Neural cell (in vitro differentiated cells): ENCODE measurements at regions not wholly inside any gene's neighbourhood (a gene's known extent, or its start where the extent isn't known, plus 50 kb on each side); places are given as distances from the start of the nearest gene placed in this dataset.

Experiments used
- H2AFZ ChIP-seq: fragments of 200-600, 300-800 bp; sonication (generic), shearing (Covaris generic); 2 replicates; pipeline ENCODE4 v1.6.0; 2014; ENCODE audit warnings: low read depth, mild to moderate bottlenecking, antibody characterized with exemption, low read length, moderate library complexity
- H3F3A ChIP-seq: fragments of 200-600 bp; shearing (Covaris generic); 2 replicates; pipeline ENCODE4 v1.6.1; 2016; ENCODE audit warnings: mild to moderate bottlenecking, moderate library complexity, mixed read lengths, antibody characterized with exemption, low read length; ENCODE audit not compliant: insufficient read depth, poor library complexity, severe bottlenecking
- H3K27ac ChIP-seq: fragments of 200-600, 300-800 bp; sonication (generic), shearing (Covaris generic); 2 replicates; pipeline ENCODE4 v1.5.1; 2014; ENCODE audit warnings: mild to moderate bottlenecking, low read length, moderate library complexity
- H3K27me3 ChIP-seq: fragments of 300-800, 200-600 bp; sonication (generic), shearing (Covaris generic); 2 replicates; pipeline ENCODE4 v1.6.0; 2014; ENCODE audit warnings: mild to moderate bottlenecking, low read depth, low read length, moderate library complexity; ENCODE audit not compliant: insufficient read depth
- H3K36me3 ChIP-seq: fragments of 300-800, 200-600 bp; sonication (generic), shearing (Covaris generic); 2 replicates; pipeline ENCODE4 v1.5.1; 2014; ENCODE audit warnings: mild to moderate bottlenecking, antibody characterized with exemption, low read length, moderate library complexity; ENCODE audit not compliant: insufficient read depth
- H3K4me2 ChIP-seq: fragments of 300-800, 200-600 bp; sonication (generic), shearing (Covaris generic); 2 replicates; pipeline ENCODE4 v1.6.0; 2014; ENCODE audit warnings: mild to moderate bottlenecking, low read length
- H3K4me3 ChIP-seq: fragments of 300-800, 200-600 bp; sonication (generic), shearing (Covaris generic); 2 replicates; pipeline ENCODE4 v1.5.1; 2014; ENCODE audit warnings: mild to moderate bottlenecking, low read length, moderate library complexity
- H3K79me2 ChIP-seq: fragments of 200-600 bp; shearing (Covaris generic); replicated peaks from 2 replicates; pipeline ENCODE4 v1.6.0; 2014; ENCODE audit warnings: mild to moderate bottlenecking, low read length, moderate library complexity; ENCODE audit not compliant: insufficient read depth
- H3K9ac ChIP-seq: fragments of 300-800, 200-600 bp; sonication (generic), shearing (Covaris generic); 2 replicates; pipeline ENCODE4 v1.6.1; 2016; ENCODE audit warnings: mild to moderate bottlenecking, low read length, mixed read lengths
- H3K9me2 ChIP-seq: fragments of 200-600 bp; shearing (Covaris generic); 2 replicates; pipeline ENCODE4 v1.6.1; 2016; ENCODE audit warnings: mild to moderate bottlenecking, low read length, mixed read lengths; ENCODE audit not compliant: insufficient read depth
- H3K9me3 ChIP-seq: fragments of 200-600, 300-800 bp; sonication (generic), shearing (Covaris generic); 2 replicates; pipeline ENCODE4 v1.6.1; 2016; ENCODE audit warnings: mild to moderate bottlenecking, mixed run types, low read length, moderate library complexity, mixed read lengths
- H4K20me1 ChIP-seq: fragments of 200-600 bp; shearing (Covaris generic); 2 replicates; pipeline ENCODE4 v1.6.1; 2016; ENCODE audit warnings: mild to moderate bottlenecking, mixed run types; ENCODE audit not compliant: insufficient read depth
- CTCF ChIP-seq: fragments of 450-650 bp; IDR thresholded peaks from 2 replicates; pipeline ENCODE4 v1.5.1; 2014; ENCODE audit warnings: antibody characterized with exemption, mild to moderate bottlenecking, moderate library complexity; ENCODE audit not compliant: poor library complexity, severe bottlenecking
- EP300 ChIP-seq: fragments of 450-650 bp; conservative IDR thresholded peaks from 2 replicates; pipeline ENCODE4 v1.6.1; 2014; ENCODE audit warnings: antibody characterized with exemption, mild to moderate bottlenecking, moderate library complexity; ENCODE audit not compliant: poor library complexity, severe bottlenecking
- EZH2 ChIP-seq: fragments of 200-600, 300-800 bp; shearing (Covaris generic), sonication (generic); IDR thresholded peaks from 2 replicates; pipeline ENCODE4 v1.6.1; 2014; ENCODE audit warnings: antibody characterized with exemption, low read length, borderline replicate concordance, mild to moderate bottlenecking; ENCODE audit not compliant: insufficient read depth, poor library complexity, severe bottlenecking
- MXI1 ChIP-seq: fragments of 450-650 bp; conservative IDR thresholded peaks from 2 replicates; pipeline ENCODE4 v1.6.1; 2014; ENCODE audit warnings: antibody characterized with exemption, mild to moderate bottlenecking; ENCODE audit not compliant: poor library complexity, severe bottlenecking
- POLR2AphosphoS5 ChIP-seq: IDR thresholded peaks from 2 replicates; pipeline ENCODE4 v1.6.1; 2012
- RAD21 ChIP-seq: fragments of 450-650 bp; conservative IDR thresholded peaks from 2 replicates; pipeline ENCODE4 v1.6.1; 2014; ENCODE audit warnings: antibody characterized with exemption, mild to moderate bottlenecking, moderate library complexity
- REST ChIP-seq: IDR thresholded peaks from 2 replicates; pipeline ENCODE4 v1.6.1; 2012; ENCODE audit warnings: borderline replicate concordance
- SMC3 ChIP-seq: fragments of 450-650 bp; conservative IDR thresholded peaks from 2 replicates; pipeline ENCODE4 v1.6.1; 2014; ENCODE audit warnings: antibody characterized with exemption, mild to moderate bottlenecking, moderate library complexity; ENCODE audit not compliant: poor library complexity
- TAF1 ChIP-seq: IDR thresholded peaks from 2 replicates; pipeline ENCODE4 v1.6.1; 2012; ENCODE audit warnings: low read depth

- Histone ChIP-seq H3K79me2 (no peaks in the 10 kb centered on the region), H3K9me2 (no peaks in the 10 kb centered on the region), H3K27ac (no peak overlapping the region), H3K27me3 (no peaks in the 10 kb centered on the region), H4K20me1 (no peaks in the 10 kb centered on the region), H3K9me3 (no peaks in the 10 kb centered on the region), H2AFZ (no peak overlapping the region), H3K4me2 (no peak overlapping the region), H3K4me3 (no peak overlapping the region), H3K9ac (no peak overlapping the region), H3F3A (no peaks in the 10 kb centered on the region), H3K36me3 (no peaks in the 10 kb centered on the region)
- TF ChIP-seq EP300 = no peak
These were observed 158.8 kb upstream of the IQSEC1 start for GRCh38 chr3:13231781-13232666.

GRCh38 chr3:13229273-13229949 is 156.2 kb upstream of the IQSEC1 start:
- H2AFZ ChIP-seq = no peak overlapping the region
- no peak overlapping the region for H3K27ac ChIP-seq
- H3K36me3 ChIP-seq = no peaks in the 10 kb centered on the region
- no peak overlapping the region for H3K4me2 ChIP-seq
- no peak overlapping the region for H3K9ac ChIP-seq
- no peaks in the 10 kb centered on the region for H3K79me2 ChIP-seq
- H3K27me3 ChIP-seq = no peaks in the 10 kb centered on the region
- no peaks in the 10 kb centered on the region for H3K9me2 ChIP-seq
- H3F3A ChIP-seq = no peaks in the 10 kb centered on the region
- no peak overlapping the region for H3K4me3 ChIP-seq
- no peaks in the 10 kb centered on the region for H3K9me3 ChIP-seq
- H4K20me1 ChIP-seq = no peaks in the 10 kb centered on the region
- TF ChIP-seq MXI1 (no peak), EZH2 (no peak), EP300 (peak; percentile 92), SMC3 (peak; percentile 11), CTCF (peak; percentile 58), RAD21 (peak; percentile 24), TAF1 (no peak), POLR2AphosphoS5 (peak; percentile 84), REST (no peak)
